ENCODE measurements at regions not wholly inside any gene's neighbourhood (a gene's known extent, or its start where the extent isn't known, plus 50 kb on each side); places are given as distances from the start of the nearest gene placed in this dataset.

- ATAC-seq: no peak
Measured at GRCh38 chr10:64219271-64220025, 698.2 kb downstream of the REEP3 start.

GRCh38 chr10:64234489-64234888, 713.3 kb downstream of the REEP3 start:
- ATAC-seq: no peak

- no peak for ATAC-seq
Measured at GRCh38 chr10:64257704-64258103, 736.5 kb downstream of the REEP3 start.

- ATAC-seq: no peak
Measured at GRCh38 chr10:64261092-64261491, 739.9 kb downstream of the REEP3 start.

- ATAC-seq: no peak
Measured at GRCh38 chr10:64261676-64262075, 740.5 kb downstream of the REEP3 start.

GRCh38 chr10:64265961-64266360, 744.8 kb downstream of the REEP3 start:
- ATAC-seq: no peak

GRCh38 chr10:64271508-64271907, 750.3 kb downstream of the REEP3 start:
- ATAC-seq: no peak

- no peak for ATAC-seq
Measured at GRCh38 chr10:64271983-64272382, 750.8 kb downstream of the REEP3 start.

- ATAC-seq: no peak
Measured at GRCh38 chr10:64275001-64275400, 753.8 kb downstream of the REEP3 start.

- no peak for ATAC-seq
Measured at GRCh38 chr10:64275774-64276173, 754.6 kb downstream of the REEP3 start.

- no peak for ATAC-seq
Measured at GRCh38 chr10:64277536-64277935, 756.3 kb downstream of the REEP3 start.

GRCh38 chr10:64283621-64284020, 762.4 kb downstream of the REEP3 start:
- ATAC-seq: no peak

GRCh38 chr10:64286533-64286932, 765.3 kb downstream of the REEP3 start:
- ATAC-seq: no peak

GRCh38 chr10:64288404-64288803, 767.2 kb downstream of the REEP3 start:
- no peak for ATAC-seq

- no peak for ATAC-seq
Measured at GRCh38 chr10:64303566-64303965, 782.4 kb downstream of the REEP3 start.

GRCh38 chr10:64306729-64307327, 785.6 kb downstream of the REEP3 start:
- no peak for ATAC-seq

GRCh38 chr10:64312876-64313275, 791.7 kb downstream of the REEP3 start:
- no peak for ATAC-seq

GRCh38 chr10:64313967-64314366, 792.8 kb downstream of the REEP3 start:
- no peak for ATAC-seq

GRCh38 chr10:64316416-64316815, 795.2 kb downstream of the REEP3 start:
- ATAC-seq: no peak

GRCh38 chr10:64316833-64317232, 795.6 kb downstream of the REEP3 start:
- ATAC-seq: no peak

- ATAC-seq: no peak
Measured at GRCh38 chr10:64320448-64320847, 799.2 kb downstream of the REEP3 start.

GRCh38 chr10:64329510-64329909, 808.3 kb downstream of the REEP3 start:
- ATAC-seq: no peak

GRCh38 chr10:64332551-64332950, 811.4 kb downstream of the REEP3 start:
- ATAC-seq: no peak

- ATAC-seq: no peak
Measured at GRCh38 chr10:64334084-64334483, 812.9 kb downstream of the REEP3 start.

- no peak for ATAC-seq
Measured at GRCh38 chr10:64344211-64344610, 823.0 kb downstream of the REEP3 start.

Measured in activated CD4-positive, CD25-positive, alpha-beta regulatory T cell treated with anti-CD3 and anti-CD28 coated beads, Interleukin-2, amount 50 U/mL, for 24 hours (primary cell).